ENCODE measurements at regions not wholly inside any gene's neighbourhood (a gene's known extent, or its start where the extent isn't known, plus 50 kb on each side); places are given as distances from the start of the nearest gene placed in this dataset.

DNA sequence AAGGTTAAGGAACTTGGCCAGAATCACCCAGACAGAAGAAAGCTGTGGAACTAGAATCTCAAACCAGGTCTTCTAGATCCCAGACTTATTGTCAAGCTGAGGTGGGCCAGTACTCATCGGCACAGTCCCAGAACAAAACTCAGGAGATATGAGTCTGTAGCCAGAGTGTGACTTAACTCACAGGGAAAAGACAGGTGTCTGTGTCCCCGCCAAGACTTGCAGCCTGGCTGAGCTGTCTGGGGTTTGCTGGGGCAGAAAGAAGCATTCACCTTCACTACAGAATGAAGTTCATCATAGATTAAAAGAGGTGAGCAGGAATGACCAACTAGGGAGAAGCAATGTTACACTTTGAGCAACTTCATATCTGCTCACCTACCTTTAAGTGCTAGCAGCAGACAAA lies 257.2 kb downstream of the FOXO1 start:
- TF ChIP-seq GATA2 (IDR thresholded peaks at IDR 0.05; ENCODE audit: low read depth, low read length) (no peak), GATA3 (IDR thresholded peaks at IDR 0.05; ENCODE audit: low read depth, low read length) (no peak)

DNA sequence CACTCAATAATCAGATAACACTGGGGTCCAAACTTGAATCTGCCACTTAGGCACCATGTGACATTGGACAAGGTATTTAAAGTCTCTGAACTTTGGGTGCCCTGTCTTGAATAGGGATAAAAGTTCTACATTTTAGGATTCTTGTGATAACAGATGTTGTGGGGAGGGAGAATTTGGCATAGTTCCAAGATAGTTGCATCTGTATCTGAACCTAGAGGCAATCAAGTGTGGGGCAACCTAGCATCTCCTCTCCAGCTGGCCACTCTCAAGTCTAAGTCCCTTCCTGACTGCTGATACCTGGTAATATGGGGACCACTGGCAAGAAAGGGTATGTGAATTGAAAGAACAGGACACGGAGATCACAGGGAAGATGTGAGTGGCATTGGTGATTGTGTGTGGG lies 256.1 kb downstream of the FOXO1 start:
- TF ChIP-seq GATA2 (IDR thresholded peaks at IDR 0.05; ENCODE audit: low read depth, low read length) (no peak), GATA3 (IDR thresholded peaks at IDR 0.05; ENCODE audit: low read depth, low read length) (no peak)

DNA sequence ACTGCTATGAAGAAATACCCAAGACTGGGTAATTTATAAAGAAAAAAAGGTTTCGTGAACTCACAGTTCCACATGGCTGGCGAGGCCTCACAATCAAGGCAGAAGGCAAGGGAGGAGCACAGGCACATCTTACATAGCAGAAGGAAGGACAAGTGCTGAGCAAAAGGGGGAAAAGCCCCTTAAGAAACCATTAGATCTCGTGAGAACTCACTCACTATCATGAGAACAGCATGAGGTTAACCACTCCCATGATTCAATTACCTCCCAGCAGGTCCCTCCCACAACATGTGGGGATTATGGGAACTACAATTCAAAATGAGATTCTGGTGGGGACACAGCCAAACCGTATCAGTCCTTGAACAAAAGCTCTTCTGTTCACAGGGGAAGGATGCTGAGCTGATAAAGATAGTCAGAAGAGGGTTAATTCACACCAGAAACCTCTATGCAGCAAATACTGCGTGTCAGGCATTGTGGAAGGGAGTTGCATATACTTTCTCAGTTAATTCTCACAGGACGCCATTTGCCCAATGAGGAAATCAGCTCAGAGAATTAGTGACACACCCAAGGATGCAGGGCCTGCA lies 246.2 kb downstream of the FOXO1 start:
- no peak for TF ChIP-seq GATA3 (IDR thresholded peaks at IDR 0.05; ENCODE audit: low read depth, low read length)
- no peak for TF ChIP-seq GATA2 (IDR thresholded peaks at IDR 0.05; ENCODE audit: low read depth, low read length)

DNA sequence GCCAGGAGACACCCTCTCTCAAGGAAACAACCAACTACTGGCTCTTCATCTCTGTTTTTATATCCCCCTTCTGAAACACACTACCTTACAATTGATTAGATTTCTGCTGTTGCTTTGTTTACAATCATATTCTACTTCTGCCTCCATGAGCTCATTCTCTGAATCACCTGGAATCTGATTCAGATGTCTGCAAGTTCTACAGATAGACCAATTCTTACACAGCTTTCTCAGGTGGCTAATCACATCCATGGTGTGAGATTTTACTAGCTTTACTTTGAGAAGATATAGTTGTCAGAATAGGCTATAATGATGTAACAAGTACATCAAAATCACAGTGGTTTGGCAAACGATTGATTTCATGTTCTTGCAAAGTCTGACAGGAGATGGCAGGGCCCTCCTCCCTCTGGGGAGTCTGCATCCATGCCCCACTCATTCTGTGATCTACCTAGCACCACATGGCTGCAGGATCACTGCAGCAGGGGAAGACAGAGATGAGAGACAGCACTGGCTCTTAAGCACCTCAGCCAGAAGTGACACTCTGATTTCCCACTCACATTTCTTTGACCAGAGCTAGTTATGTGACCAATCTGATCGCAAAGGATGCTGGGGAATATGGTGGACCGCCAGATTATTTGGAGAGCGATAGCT lies 243.7 kb downstream of the FOXO1 start:
- TF ChIP-seq GATA2 (IDR thresholded peaks at IDR 0.05; ENCODE audit: low read depth, low read length) (no peak), GATA3 (IDR thresholded peaks at IDR 0.05; ENCODE audit: low read depth, low read length) (no peak)

DNA sequence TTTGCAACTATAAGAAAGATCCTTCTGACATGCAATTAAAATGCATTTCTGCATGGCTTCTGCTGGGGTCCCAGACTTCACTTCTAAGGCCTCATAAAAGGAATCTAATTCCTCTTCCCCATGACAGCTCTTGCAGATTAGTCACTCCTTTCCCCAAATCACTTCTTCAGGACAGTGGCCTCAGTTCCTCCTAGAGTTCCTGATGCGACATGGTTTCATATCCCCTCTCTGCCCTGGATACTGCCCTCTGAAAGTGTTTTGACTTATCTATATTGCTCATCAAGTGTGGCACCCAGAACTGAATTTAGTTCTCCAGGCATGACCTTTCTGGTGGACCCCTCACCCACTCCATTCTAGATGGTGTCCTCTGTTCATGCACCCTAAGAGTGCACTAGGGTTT lies 238.1 kb downstream of the FOXO1 start:
- no peak for TF ChIP-seq GATA3 (IDR thresholded peaks at IDR 0.05; ENCODE audit: low read depth, low read length)
- TF ChIP-seq GATA2 (IDR thresholded peaks at IDR 0.05; ENCODE audit: low read depth, low read length), result no peak

DNA sequence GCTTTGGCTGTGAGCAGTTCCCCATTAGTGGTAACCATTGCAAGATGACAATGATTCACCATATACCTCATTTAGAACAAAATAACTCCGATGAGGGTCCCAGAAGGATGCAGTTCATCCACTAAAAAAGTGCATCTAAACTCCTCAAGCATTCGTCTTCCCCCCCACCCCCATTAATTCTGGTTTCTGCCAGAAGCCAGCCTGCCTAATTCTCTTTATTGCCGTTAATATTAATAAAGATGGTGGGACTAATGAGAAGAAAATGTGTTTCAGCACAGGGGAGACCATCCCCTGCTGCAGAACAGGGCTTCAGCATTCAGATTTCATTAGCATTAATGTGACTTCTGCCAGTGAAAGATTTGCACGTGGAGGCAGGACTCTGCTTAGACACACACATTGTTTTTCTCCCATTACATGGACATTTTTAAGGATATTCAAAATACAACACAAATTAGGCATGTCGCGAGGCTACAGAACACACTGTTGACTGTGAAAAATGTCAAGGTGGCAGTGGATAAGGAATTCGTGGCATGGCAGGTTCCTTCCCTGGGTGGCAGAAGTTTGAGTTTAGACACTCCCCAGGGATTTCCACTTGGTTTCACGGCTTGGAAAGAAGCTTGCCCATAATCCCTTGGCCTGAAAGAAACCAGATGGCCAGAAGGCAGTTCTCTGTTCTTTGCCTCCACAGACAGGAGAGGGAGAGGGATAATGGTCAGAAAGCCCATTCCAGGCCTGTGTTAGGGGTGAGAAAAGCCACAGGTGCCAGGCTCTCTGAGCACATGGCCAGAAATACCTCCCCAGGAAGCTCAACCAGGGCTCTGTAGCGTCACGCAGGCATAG lies 236.5 kb downstream of the FOXO1 start:
- TF ChIP-seq GATA2 (IDR thresholded peaks at IDR 0.05; ENCODE audit: low read depth, low read length), result no peak

DNA sequence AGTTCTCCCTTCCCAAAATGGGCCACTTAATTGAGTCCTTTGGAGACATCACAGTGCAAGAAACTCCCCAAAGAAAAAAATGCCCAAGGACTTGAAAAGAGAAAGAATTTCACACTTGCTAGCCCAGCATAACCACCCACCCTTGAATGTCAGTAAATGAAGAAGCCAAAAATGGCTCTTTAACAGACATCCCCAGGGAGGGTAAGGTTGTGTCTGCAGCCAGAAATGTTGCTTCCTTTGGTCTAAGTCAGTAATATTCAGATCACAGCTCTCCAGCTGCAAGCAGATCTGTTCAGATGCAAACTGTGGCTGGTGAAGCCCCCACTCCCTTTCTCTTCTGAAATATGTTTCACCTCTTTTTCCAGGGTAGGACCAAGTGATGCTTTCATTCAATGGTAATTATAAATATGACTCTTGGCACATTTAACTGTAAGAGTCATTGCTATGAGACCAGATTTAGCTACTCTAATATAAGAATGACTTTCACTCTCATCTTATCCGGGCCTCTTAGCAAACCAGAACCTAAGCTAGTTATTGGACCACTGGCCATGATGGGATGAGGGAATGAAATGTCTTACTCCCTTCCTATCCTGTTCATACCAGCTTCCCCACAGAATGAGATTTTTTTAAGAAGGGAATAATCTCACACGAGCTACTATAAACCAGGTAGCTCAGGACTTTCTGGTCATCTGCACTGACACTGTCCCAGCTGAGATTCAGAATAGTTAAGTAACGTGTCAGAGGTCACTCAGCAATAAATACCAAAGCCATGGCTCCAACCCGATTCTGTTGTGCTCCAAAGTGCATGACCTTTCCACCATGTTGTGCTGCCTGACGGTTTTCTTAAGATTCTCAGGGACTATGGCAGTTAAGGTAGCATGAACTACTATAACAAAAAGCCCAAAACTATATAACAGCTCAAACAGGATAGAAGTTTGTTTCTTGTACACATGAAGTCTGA lies 234.1 kb downstream of the FOXO1 start:
- TF ChIP-seq GATA2 (IDR thresholded peaks at IDR 0.05; ENCODE audit: low read depth, low read length), result no peak
- TF ChIP-seq GATA3 (IDR thresholded peaks at IDR 0.05; ENCODE audit: low read depth, low read length), result no peak

DNA sequence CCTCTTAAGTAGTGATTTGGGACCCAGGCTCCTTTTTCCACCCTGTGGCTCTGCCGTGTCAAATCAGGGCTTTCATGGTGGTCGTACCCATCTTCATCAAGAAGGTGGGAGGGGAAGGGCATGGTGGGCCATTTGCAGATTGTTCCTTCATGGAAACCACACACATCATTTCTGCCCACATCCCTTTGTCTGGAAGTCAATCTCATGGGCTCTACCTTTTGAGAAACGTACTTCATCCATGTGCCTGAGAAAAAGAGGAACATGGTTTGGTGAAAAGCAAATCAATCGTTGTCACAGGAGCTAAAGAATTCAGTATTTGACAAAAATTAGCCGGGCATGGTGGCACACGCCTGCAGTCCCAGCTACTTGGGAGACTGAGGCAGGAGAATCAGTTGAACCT lies 233.4 kb downstream of the FOXO1 start:
- no peak for TF ChIP-seq GATA2 (IDR thresholded peaks at IDR 0.05; ENCODE audit: low read depth, low read length)
- TF ChIP-seq GATA3 (IDR thresholded peaks at IDR 0.05; ENCODE audit: low read depth, low read length), result no peak

DNA sequence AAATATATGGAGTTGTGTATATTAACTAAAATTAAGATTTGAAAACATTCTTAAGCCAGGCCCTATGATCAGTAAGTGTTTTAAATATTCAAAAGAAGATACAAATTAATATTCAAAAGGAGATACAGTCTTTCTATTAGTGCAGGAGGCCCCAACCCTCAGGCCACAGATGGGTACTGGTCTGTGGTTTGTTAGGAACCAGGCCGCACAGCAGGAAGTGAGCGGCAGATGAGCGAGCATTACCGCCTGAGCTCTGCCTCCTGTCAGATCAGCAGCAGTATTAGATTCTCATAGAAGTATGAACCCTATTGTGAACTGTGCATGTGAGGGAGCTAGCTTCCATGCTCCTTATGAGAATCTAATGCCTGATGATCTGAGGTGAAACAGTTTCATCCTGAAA lies 232.9 kb downstream of the FOXO1 start:
- TF ChIP-seq GATA3 (IDR thresholded peaks at IDR 0.05; ENCODE audit: low read depth, low read length), result no peak
- TF ChIP-seq GATA2 (IDR thresholded peaks at IDR 0.05; ENCODE audit: low read depth, low read length), result no peak

DNA sequence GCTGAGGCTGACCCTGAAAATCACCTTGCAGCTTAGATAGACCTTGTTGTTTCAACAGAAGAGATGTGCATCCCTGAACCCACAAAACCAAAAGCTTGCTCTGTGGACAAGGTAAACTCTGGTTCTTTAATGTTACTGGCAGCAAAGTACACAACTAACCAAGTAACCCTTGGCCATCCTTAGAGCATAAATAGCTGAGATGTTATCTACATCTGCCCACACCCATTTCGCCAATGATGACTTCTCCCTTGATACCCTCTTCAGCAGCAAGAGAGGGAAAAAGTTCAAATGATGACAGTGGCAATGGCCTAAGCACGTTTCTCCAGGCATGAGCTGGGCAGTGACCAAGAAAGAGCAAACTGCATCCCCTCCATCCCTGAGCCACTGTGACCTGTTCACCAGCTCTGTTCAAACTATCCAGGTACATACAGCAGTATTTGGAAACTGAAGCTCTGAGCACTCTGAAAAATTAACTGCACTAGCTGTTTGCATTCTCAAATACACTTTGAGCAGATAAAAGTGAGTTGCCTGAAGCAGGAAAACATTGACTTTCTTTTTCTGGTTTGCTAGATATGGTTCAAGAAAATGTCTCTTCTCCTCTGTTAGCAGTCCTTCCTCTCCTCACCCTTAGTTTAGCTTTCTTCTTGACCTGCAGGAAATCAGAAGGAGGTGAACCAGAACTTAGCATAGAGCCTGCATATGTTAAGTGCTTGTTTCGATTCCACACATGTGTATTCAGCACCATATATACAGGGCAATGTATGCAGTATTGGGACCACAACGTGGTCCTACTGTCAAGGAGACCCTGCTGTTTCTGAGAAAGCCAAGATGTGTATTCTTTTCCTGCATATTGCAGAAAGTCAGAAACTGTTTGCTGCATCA lies 231.7 kb downstream of the FOXO1 start:
- TF ChIP-seq GATA2 (IDR thresholded peaks at IDR 0.05; ENCODE audit: low read depth, low read length), result no peak
- no peak for TF ChIP-seq GATA3 (IDR thresholded peaks at IDR 0.05; ENCODE audit: low read depth, low read length)

DNA sequence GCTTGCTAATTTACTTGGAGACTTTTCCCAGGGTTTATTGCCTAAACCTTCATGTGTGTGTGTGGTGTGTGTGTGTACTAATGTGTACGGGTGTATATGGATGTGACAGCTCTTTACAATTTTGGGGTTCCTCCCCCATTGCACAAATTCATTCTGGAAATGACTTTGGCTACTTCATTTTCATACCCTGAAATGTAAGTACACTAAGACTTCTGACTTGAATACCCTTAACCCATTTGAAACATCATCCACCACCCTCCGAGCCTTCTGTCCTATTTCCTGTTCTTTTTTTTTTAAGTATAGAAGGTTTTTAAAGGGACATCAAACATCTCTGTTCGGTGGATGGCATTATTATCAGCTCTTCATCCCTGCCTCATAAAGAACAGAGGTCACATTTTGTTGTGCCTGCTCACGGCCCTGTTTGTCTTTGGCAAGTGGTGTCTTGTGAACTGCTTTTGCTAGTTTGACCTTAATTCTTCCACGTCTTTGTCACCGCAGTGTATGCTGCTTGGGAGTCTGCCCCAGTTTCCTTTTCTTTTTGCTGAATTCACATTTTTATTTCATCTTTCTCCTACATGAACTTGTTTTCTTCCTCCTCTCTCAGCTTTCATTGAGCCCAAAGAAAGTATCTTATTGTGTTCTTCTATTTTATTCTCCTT lies 228.3 kb downstream of the FOXO1 start:
- no peak for TF ChIP-seq GATA2 (IDR thresholded peaks at IDR 0.05; ENCODE audit: low read depth, low read length)
- no peak for TF ChIP-seq GATA3 (IDR thresholded peaks at IDR 0.05; ENCODE audit: low read depth, low read length)

DNA sequence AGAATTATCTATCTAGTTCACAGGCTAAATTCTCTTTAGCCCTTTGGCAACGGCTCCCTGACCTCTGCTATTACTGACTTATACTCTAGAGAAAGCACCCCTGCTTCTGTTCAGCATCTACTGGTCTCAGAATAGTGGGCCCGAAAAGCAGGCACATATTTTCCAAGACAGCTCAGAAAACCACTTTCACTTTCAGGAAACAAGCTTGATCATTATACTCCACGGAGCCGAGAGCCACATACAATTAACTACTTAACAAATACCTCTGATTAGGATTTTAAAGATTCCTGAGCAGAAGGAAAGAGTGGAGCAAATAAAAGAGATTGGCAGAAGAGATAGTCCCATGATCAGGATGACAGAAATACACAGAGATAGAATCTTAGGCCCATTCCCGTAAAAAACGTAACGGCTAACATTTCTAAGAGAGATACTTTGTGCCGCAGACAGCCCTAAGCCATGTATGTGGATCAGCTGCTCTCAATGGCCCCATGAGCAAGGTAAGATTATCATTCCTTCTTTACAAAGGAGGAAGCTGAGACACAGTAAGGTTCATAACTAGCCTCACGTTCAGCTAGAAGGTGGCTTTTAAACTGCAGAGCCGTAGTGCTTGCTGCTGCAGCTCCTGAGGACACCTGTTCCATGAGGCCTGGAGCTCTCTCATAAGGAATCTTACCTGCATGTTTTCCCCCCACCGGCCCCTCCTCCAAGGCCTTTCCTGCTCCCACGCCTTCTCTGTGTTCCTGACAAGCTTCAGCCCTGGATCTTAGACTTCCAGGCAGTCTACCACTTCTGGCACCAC lies 227.2 kb downstream of the FOXO1 start:
- TF ChIP-seq GATA3 (IDR thresholded peaks at IDR 0.05; ENCODE audit: low read depth, low read length) (no peak), GATA2 (IDR thresholded peaks at IDR 0.05; ENCODE audit: low read depth, low read length) (no peak; the same call in 1 of the 2 replicates)

Data from SH-SY5Y (cell line).